ENCODE measurements at regions not wholly inside any gene's neighbourhood (a gene's known extent, or its start where the extent isn't known, plus 50 kb on each side); places are given as distances from the start of the nearest gene placed in this dataset.

DNA sequence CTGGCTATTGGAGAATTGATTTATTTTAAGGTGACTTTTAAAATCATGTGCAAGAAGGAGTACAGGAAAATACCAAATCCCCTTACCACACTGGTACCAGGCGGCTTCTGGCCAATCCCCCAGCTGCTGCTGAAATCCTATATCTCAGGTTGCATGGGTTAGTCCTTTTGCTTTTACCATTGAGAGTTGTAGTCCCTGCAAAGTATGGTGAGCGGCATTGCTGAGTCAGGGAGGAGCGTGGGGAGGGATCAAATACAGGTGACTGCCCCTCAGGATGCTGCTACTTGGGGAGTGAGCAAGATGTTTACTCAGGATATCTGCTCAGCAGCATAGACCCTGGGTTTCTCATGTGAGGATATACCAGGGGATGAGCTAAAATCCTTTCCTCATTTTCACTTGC lies 131.9 kb upstream of the STAC start:
- no peak for DNase-seq (ENCODE audit: low spot score in 2 of 2)
- FAIRE-seq, result no peak

DNA sequence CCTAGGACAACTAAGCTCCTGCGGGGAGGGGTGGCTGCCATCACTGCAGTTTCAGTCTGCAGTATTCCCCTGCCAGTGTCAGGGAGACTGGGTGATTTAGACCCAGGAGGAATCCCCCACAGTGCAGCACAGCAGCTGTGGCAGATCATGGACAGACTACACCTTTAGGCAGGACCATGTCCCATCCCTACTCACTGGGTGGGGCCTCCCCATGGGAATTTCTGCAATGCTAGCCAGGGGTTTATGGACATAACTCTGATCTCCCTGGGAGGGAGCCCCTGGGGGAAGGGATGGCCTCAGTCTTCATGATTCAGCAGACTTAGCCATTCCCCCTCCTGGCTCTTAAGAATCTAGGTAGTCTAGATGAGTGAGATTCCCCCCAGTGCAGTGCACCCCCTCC lies 130.1 kb upstream of the STAC start:
- FAIRE-seq (no peak), DNase-seq (ENCODE audit: low spot score in 2 of 2) (no peak)

GRCh38 chr3:36257158-36257852 lies 123.0 kb upstream of the STAC start:
- no peak for DNase-seq (ENCODE audit: low spot score in 2 of 2)
- no peak for FAIRE-seq

GRCh38 chr3:36258421-36258820 lies 121.9 kb upstream of the STAC start:
- FAIRE-seq, result no peak
- DNase-seq (ENCODE audit: low spot score in 2 of 2), result no peak

- no peak for FAIRE-seq
- DNase-seq (ENCODE audit: low spot score in 2 of 2), result no peak
These were observed 120.7 kb upstream of the STAC start for GRCh38 chr3:36259580-36259979.

DNA sequence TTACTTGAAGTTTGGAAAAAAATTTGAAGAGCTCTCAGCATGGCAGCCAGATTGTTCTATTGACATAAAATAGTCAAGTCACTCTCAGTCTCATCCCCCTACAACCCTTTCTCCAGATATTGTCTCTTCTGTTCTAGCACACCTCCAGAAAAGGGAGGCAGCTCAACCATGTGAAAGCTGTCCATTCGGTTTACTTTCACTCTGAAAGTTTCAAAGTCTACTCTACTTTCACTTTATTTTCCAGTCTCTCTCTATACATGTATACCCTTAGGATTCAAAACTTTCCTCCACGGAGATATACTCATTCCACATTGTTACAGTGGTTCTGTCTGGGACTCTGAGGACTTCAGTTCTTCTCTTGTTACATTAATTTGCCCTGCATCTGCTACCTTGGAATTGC lies 111.0 kb upstream of the STAC start:
- FAIRE-seq, result no peak
- no peak for DNase-seq (ENCODE audit: low spot score in 2 of 2)

GRCh38 chr3:36282766-36283165 lies 97.5 kb upstream of the STAC start:
- DNase-seq (ENCODE audit: low spot score in 2 of 2) (no peak), FAIRE-seq (no peak)

GRCh38 chr3:36295296-36295695 lies 85.0 kb upstream of the STAC start:
- no peak for FAIRE-seq

DNA sequence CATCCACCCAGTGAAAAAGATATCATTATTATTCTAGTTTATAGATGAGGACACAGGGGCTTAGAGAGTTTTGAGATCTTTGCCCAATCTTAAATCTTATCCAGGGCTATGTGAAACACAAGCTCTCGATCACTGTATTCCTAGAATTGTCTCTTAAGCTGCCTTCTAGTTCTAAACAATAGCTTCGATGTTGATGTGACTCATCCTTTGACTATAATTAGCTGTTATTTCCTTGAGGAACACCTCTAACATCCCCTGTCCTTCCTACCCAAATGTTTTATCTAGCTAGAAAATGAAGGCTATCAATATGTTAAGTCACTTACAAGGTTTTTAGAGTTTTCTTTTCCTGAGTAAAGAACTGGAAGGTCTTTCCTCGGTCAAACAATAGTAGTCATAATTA lies 83.1 kb upstream of the STAC start:
- no peak for DNase-seq (ENCODE audit: low spot score in 2 of 2)
- FAIRE-seq, result no peak

More at GRCh38 chr3:36295296-36295695, 85.0 kb upstream of the STAC start:
- no peak for DNase-seq (ENCODE audit: low spot score in 2 of 2)

DNA sequence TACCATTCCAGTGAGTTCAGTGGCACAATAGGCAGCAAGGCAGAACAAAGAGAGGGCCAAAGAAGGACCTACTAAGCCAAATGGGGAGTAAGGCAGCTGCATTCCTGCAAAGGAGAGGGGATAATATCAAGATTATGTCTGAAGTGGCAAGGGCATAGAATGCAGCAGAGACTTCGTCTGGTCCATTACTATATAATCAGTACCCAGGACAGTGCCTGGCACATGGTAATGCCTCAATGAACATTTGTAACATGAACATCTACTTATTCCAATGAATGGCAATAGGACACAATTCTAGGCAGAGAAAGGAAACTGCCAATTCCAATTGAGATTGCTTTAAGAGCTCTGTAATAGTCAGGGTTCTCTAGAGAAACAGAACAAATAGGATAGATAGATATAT lies 82.1 kb upstream of the STAC start:
- DNase-seq (ENCODE audit: low spot score in 2 of 2) (no peak), FAIRE-seq (no peak)

GRCh38 chr3:36302158-36302509 lies 78.2 kb upstream of the STAC start:
- FAIRE-seq, result no peak

DNA sequence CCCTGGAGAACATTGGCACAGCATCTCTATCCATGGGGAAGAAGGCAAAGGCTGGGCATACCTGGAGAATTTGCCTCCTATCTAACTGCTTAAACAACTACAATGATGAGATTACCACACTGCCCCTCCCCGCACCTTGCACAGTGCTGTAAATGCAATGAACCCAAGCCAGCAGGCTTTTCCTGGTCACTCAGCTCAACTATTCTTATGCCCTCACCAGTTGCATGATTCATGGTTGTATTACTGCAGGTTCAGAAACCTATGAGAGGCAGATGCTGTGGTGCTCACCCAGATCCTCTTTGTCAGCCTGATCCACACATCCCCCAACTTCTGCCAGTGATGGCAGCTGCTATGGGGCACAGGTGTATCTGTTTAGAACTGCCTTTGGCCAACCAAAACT lies 77.7 kb upstream of the STAC start:
- FAIRE-seq, result no peak
- DNase-seq (ENCODE audit: low spot score in 2 of 2), result no peak

More at GRCh38 chr3:36302158-36302509, 78.2 kb upstream of the STAC start:
- no peak for DNase-seq (ENCODE audit: low spot score in 2 of 2)

GRCh38 chr3:36303286-36303685 lies 77.0 kb upstream of the STAC start:
- no peak for DNase-seq (ENCODE audit: low spot score in 2 of 2)
- FAIRE-seq, result no peak

DNA sequence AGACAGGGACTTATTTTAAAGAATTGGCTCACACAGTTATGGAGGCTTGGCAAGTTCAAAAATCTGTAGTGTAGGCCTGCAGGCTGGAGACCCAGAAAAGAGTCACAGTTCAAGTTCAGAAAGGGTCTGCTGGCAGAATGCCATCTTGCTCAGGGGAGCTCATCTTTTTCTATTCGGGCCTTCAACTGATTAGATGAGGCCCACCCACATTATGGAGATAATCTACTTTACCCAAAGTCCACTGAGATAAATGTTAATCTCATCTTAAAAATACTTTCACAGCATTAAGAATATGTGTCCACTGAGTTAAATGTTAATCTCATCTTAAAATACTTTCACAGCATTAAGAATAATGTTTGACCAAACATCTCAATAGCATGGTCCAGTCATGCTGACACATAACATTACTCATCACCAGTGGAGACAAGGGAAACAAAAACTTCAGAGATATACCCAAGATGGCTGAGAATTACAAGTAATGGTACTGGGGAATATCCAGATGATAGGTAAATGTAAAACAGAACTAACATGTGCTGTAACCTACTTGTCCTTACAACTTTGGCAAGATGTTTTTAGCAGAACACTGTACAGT lies 74.3 kb upstream of the STAC start:
- FAIRE-seq (no peak), DNase-seq (ENCODE audit: low spot score in 2 of 2) (no peak)

DNA sequence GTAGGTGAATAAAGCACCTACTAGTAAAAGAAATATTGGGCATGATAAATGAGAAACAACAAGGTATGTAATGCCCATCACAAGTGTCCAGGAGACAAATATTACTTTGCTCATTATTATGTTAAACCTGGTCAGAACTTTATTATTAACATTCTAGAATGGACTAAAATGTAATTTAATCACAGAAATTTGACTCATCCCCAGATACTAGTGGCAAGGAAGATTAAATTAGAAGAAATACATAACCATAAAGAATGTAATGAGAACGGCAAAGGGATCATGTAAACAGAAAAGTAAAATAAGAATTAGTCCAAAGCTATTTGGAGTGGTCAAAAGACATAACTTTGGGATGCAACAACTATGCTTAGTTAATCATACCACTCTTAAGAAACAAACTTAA lies 71.2 kb upstream of the STAC start:
- FAIRE-seq, result no peak

GRCh38 chr3:36312351-36312750 lies 68.0 kb upstream of the STAC start:
- DNase-seq (ENCODE audit: low spot score in 2 of 2), result no peak
- no peak for FAIRE-seq

More for the DNA sequence above, 71.2 kb upstream of the STAC start:
- DNase-seq (ENCODE audit: low spot score in 2 of 2), result no peak

DNA sequence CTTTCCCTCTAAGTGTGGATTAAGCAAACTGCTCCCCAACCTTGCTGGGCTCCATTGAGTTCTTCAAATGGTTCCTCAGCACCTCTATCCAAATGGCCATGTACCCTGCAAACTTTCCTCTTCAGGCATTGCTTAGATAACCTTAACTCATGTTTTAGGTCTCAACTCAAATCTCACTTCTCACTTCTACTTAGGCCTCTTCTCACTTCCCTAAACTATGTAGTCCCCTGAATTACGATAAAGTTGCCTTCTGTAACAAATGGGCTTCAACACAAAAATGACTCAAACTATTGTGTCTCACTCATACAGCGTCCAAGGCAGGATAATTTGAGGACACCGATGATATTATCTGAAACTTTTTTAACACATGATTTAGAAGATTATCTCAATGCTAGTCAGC lies 62.4 kb upstream of the STAC start:
- DNase-seq (ENCODE audit: low spot score in 2 of 2) (no peak), FAIRE-seq (no peak)

DNA sequence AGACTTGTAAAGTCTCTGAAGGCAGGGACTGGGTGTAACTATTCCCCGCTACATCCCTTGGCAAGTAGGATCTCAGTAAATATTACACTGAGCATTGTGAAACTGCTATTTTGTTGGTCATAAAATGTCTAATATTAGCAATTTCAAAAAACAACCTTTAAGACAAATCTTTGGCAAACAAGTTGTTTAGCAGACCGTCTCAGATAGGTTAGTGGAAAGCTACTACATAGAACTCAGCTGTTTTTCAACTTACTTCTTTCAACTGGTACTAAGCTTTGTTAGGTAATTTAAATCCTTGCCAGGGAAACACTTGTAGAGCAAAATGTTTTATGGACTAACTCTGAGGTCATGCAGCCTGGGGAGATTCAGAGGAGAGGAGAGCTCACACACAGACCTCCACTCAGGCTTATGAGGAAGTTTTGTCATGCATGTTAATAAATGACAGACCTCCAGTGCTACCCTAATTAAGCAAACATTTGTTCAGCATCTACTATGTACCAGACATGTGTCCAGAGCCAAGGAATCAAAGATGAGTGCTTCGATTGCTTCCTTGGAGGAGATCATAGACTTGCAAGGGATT lies 61.6 kb upstream of the STAC start:
- no peak for FAIRE-seq
- DNase-seq (ENCODE audit: low spot score in 2 of 2), result no peak

- FAIRE-seq (no peak), DNase-seq (ENCODE audit: low spot score in 2 of 2) (no peak)
These were observed 60.6 kb upstream of the STAC start for GRCh38 chr3:36319680-36320079.
